ENCODE measurements at regions not wholly inside any gene's neighbourhood (a gene's known extent, or its start where the extent isn't known, plus 50 kb on each side); places are given as distances from the start of the nearest gene placed in this dataset.

GRCh38 chr18:22047485-22047884 lies 121.9 kb upstream of the GATA6 start:
- ChIA-PET CTCF (no interaction called here), POLR2A (ENCODE audit: unreplicated experiment) (no interaction called here)
- Histone ChIP-seq H3F3A (ENCODE audit: low read length, unreplicated experiment) (no peaks in the 10 kb centered on the region), H3K9me2 (replicated peaks; ENCODE audit: low read length) (no peaks in the 10 kb centered on the region), H3K36me3 (ENCODE audit: low read depth, low read length) (no peaks in the 10 kb centered on the region), H3K9me3 (ENCODE audit: low read length) (no peaks in the 10 kb centered on the region), H3K9ac (ENCODE audit: low read length) (no peak overlapping the region), H3K4me1 (ENCODE audit: insufficient read depth, low read length) (peaks cover 17% of the 10 kb centered on the region), H3K4me2 (ENCODE audit: low read length) (no peak overlapping the region), H2AFZ (ENCODE audit: low read length) (no peak overlapping the region), H3K27ac (ENCODE audit: low read length) (no peak overlapping the region), H4K20me1 (ENCODE audit: low read length) (no peaks in the 10 kb centered on the region), H3K27me3 (ENCODE audit: low read length) (no peaks in the 10 kb centered on the region), H3K79me2 (ENCODE audit: low read length) (no peaks in the 10 kb centered on the region), H3K4me3 (ENCODE audit: low read length) (no peak overlapping the region)
- no peak for ATAC-seq
- BruUV-seq (replicated peaks), result no TSS peak
- TF ChIP-seq EZH2 (IDR thresholded peaks at IDR 0.05; ENCODE audit: low read length, unreplicated experiment), result no peak
- no peak for TF ChIP-seq CTCF (conservative IDR thresholded peaks at IDR 0.05; ENCODE audit: low read depth, low read length)
- no peak for TF ChIP-seq EZH2phosphoT487 (IDR thresholded peaks at IDR 0.05; ENCODE audit: borderline replicate concordance, low read length)
- DNase-seq, result no peak
- intact Hi-C loops (cut with micrococcal nuclease), result no loop called here

GRCh38 chr18:22048221-22048620 lies 121.2 kb upstream of the GATA6 start:
- Histone ChIP-seq H2AFZ (ENCODE audit: low read length) (no peak overlapping the region), H3K9ac (ENCODE audit: low read length) (no peak overlapping the region), H3F3A (ENCODE audit: low read length, unreplicated experiment) (no peaks in the 10 kb centered on the region), H3K4me1 (ENCODE audit: insufficient read depth, low read length) (peaks cover 17% of the 10 kb centered on the region), H3K9me2 (replicated peaks; ENCODE audit: low read length) (no peaks in the 10 kb centered on the region), H4K20me1 (ENCODE audit: low read length) (no peaks in the 10 kb centered on the region), H3K27me3 (ENCODE audit: low read length) (no peaks in the 10 kb centered on the region), H3K4me3 (ENCODE audit: low read length) (no peak overlapping the region), H3K36me3 (ENCODE audit: low read depth, low read length) (no peaks in the 10 kb centered on the region), H3K4me2 (ENCODE audit: low read length) (no peak overlapping the region), H3K9me3 (ENCODE audit: low read length) (no peaks in the 10 kb centered on the region), H3K79me2 (ENCODE audit: low read length) (no peaks in the 10 kb centered on the region), H3K27ac (ENCODE audit: low read length) (no peak overlapping the region)
- intact Hi-C loops (cut with micrococcal nuclease), result no loop called here
- ChIA-PET CTCF (no interaction called here), POLR2A (ENCODE audit: unreplicated experiment) (no interaction called here)
- DNase-seq (no peak), ATAC-seq (no peak)
- BruUV-seq (replicated peaks), result no TSS peak
- TF ChIP-seq EZH2phosphoT487 (IDR thresholded peaks at IDR 0.05; ENCODE audit: borderline replicate concordance, low read length) (no peak), CTCF (conservative IDR thresholded peaks at IDR 0.05; ENCODE audit: low read depth, low read length) (no peak), EZH2 (IDR thresholded peaks at IDR 0.05; ENCODE audit: low read length, unreplicated experiment) (no peak)

- ATAC-seq, result no peak
- no peak for DNase-seq
- BruUV-seq (replicated peaks), result no TSS peak
- H3K9me2 ChIP-seq (replicated peaks; ENCODE audit: low read length), result no peaks in the 10 kb centered on the region
- no peaks in the 10 kb centered on the region for H3K79me2 ChIP-seq (ENCODE audit: low read length)
- intact Hi-C loops (cut with micrococcal nuclease), result no loop called here
- no peaks in the 10 kb centered on the region for H3K9me3 ChIP-seq (ENCODE audit: low read length)
- H3K9ac ChIP-seq (ENCODE audit: low read length), result no peak overlapping the region
- TF ChIP-seq EZH2 (IDR thresholded peaks at IDR 0.05; ENCODE audit: low read length, unreplicated experiment), result no peak
- no peak for TF ChIP-seq CTCF (conservative IDR thresholded peaks at IDR 0.05; ENCODE audit: low read depth, low read length)
- no peak for TF ChIP-seq EZH2phosphoT487 (IDR thresholded peaks at IDR 0.05; ENCODE audit: borderline replicate concordance, low read length)
- ChIA-PET POLR2A (ENCODE audit: unreplicated experiment) (no interaction called here), CTCF (no interaction called here)
- no peaks in the 10 kb centered on the region for H3K36me3 ChIP-seq (ENCODE audit: low read depth, low read length)
- no peaks in the 10 kb centered on the region for H4K20me1 ChIP-seq (ENCODE audit: low read length)
- H3F3A ChIP-seq (ENCODE audit: low read length, unreplicated experiment), result no peaks in the 10 kb centered on the region
- peaks cover 14% of the 10 kb centered on the region for H3K4me1 ChIP-seq (ENCODE audit: insufficient read depth, low read length)
- no peak overlapping the region for H3K27ac ChIP-seq (ENCODE audit: low read length)
- H2AFZ ChIP-seq (ENCODE audit: low read length), result no peak overlapping the region
- H3K4me3 ChIP-seq (ENCODE audit: low read length), result no peak overlapping the region
- no peaks in the 10 kb centered on the region for H3K27me3 ChIP-seq (ENCODE audit: low read length)
- H3K4me2 ChIP-seq (ENCODE audit: low read length), result no peak overlapping the region
Observed at GRCh38 chr18:22048932-22049615, 120.3 kb upstream of the GATA6 start.
